GM12878 (cell line): ENCODE measurements at regions not wholly inside any gene's neighbourhood (a gene's known extent, or its start where the extent isn't known, plus 50 kb on each side); places are given as distances from the start of the nearest gene placed in this dataset.

Experiments
- ATAC-seq: fragments of 200-7000 bp; cut with Tn5 transposase; 3 replicates; pipeline ENCODE4 v1.9.1; 2020; ENCODE audit warnings: mild to moderate bottlenecking, moderate library complexity
- BruUV-seq: library from RNA; stranded (reverse); fragments of 400-500 nt; replicated peaks from 2 replicates; lab custom pipeline; 2021; lab: Mats Ljungman, UMichigan
- CTCF ChIA-PET: fragments of 300-600 bp; sonication (Branson Sonifier 250); formaldehyde crosslinking; extraction: SDS; loops from one replicate; lab custom pipeline; 2021; ENCODE audit warnings: inconsistent platforms; lab: Yijun Ruan, JAX
- POLR2A ChIA-PET: fragments of 350-600 bp; formaldehyde crosslinking; extraction: SDS; loops from one replicate; lab custom pipeline; 2021; ENCODE audit warnings: inconsistent platforms; lab: Charles Lee
- RAD21 ChIA-PET: fragments of 300-600 bp; sonication (Branson Sonifier 250); formaldehyde crosslinking; loops from one replicate; lab custom pipeline; 2023; ENCODE audit warnings: antibody characterized with exemption; ENCODE audit not compliant: unreplicated experiment; lab: Charles Lee
- SMC1A ChIA-PET: fragments of 300-600 bp; sonication (Branson Sonifier 250); formaldehyde crosslinking; loops from one replicate; lab custom pipeline; 2023; ENCODE audit not compliant: unreplicated experiment, uncharacterized antibody; lab: Charles Lee
- DNase-seq: peaks from one replicate; pipeline ENCODE4 v3.0.0-alpha.2; 2011; ENCODE audit warnings: low read depth, low spot score
- FAIRE-seq: peaks from 3 replicates; lab custom pipeline; 2011; peaks lifted over from hg19 to GRCh38; lab: Jason Lieb, UNC
- H2AFZ ChIP-seq: 2 replicates; pipeline ENCODE4 v1.6.0; 2011; ENCODE audit warnings: low read depth, low read length, control low read depth; ENCODE audit not compliant: control insufficient read depth
- H3K27ac ChIP-seq: 2 replicates; pipeline ENCODE4 v1.5.1; 2011; ENCODE audit warnings: control low read depth; ENCODE audit not compliant: control insufficient read depth, insufficient read depth
- H3K27me3 ChIP-seq, 2 experiments: replicated peaks in 1 of 2; 2 replicates each; pipeline versions ENCODE4 v1.6.0 to v1.6.1; 2011; ENCODE audit warnings: low read length in 1 of 2; ENCODE audit not compliant: control insufficient read depth in 2 of 2, insufficient read depth in 2 of 2
- H3K36me3 ChIP-seq, 2 experiments: 2 replicates each; pipeline ENCODE4 v1.5.1; 2011; ENCODE audit warnings: low read length in 1 of 2; ENCODE audit not compliant: control insufficient read depth in 2 of 2, insufficient read depth in 2 of 2
- H3K4me1 ChIP-seq: 2 replicates; pipeline ENCODE4 v1.6.1; 2011; ENCODE audit warnings: mild to moderate bottlenecking, low read length, moderate library complexity, mixed read lengths; ENCODE audit not compliant: control insufficient read depth, insufficient read depth
- H3K4me2 ChIP-seq: 2 replicates; pipeline ENCODE4 v1.6.0; 2011; ENCODE audit warnings: control low read depth; ENCODE audit not compliant: control insufficient read depth, insufficient read depth
- H3K4me3 ChIP-seq: fragments of 200-600 bp; sonication (generic); 2 replicates; pipeline ENCODE4 v1.5.1; 2016
- H3K79me2 ChIP-seq: 2 replicates; pipeline ENCODE4 v1.6.0; 2011; ENCODE audit warnings: low read length; ENCODE audit not compliant: control insufficient read depth, insufficient read depth
- H3K9ac ChIP-seq: 2 replicates; pipeline ENCODE4 v1.8.0; 2011; ENCODE audit warnings: low read length, control low read depth, mixed read lengths; ENCODE audit not compliant: control insufficient read depth, insufficient read depth
- H3K9me3 ChIP-seq: replicated peaks from 3 replicates; pipeline ENCODE4 v1.5.1; 2011; ENCODE audit warnings: mild to moderate bottlenecking, low read length; ENCODE audit not compliant: control insufficient read depth, insufficient read depth
- H4K20me1 ChIP-seq: 2 replicates; pipeline ENCODE4 v1.6.0; 2011; ENCODE audit not compliant: control insufficient read depth, insufficient read depth
- BHLHE40 ChIP-seq, 2 experiments: fragments of 450-650 bp in 1 of 2; IDR thresholded peaks; 2 replicates each; pipeline ENCODE4 v1.6.1; 2011 to 2017; ENCODE audit warnings: low read depth in 2 of 2, borderline replicate concordance in 1 of 2, improper control_type of control experiment in 1 of 2, low read length in 1 of 2, mild to moderate bottlenecking in 1 of 2
- CBFB ChIP-seq: IDR thresholded peaks from 2 replicates; pipeline ENCODE4 v1.6.1; 2016; ENCODE audit warnings: antibody characterized with exemption, low read depth
- DPF2 ChIP-seq: fragments of 450-650 bp; IDR thresholded peaks from 2 replicates; pipeline ENCODE4 v1.6.1; 2017; ENCODE audit warnings: mild to moderate bottlenecking
- NRF1 ChIP-seq: conservative IDR thresholded peaks from 2 replicates; pipeline ENCODE4 v1.6.1; 2011; ENCODE audit warnings: mild to moderate bottlenecking, low read depth, low read length, improper control_type of control experiment
- RAD21 ChIP-seq: IDR thresholded peaks from 2 replicates; pipeline ENCODE4 v1.6.1; 2011; ENCODE audit warnings: mild to moderate bottlenecking, low read depth, low read length, moderate library complexity; ENCODE audit not compliant: insufficient read depth
- RB1 ChIP-seq: fragments of 450-650 bp; formaldehyde crosslinking; IDR thresholded peaks from 2 replicates; pipeline ENCODE4 v1.6.1; 2017; ENCODE audit warnings: mild to moderate bottlenecking, borderline replicate concordance
- RBBP5 ChIP-seq: fragments of 200-600 bp; sonication (generic); conservative IDR thresholded peaks from 2 replicates; pipeline ENCODE4 v1.6.1; 2016
- ZNF207 ChIP-seq: fragments of 450-650 bp; IDR thresholded peaks from 2 replicates; pipeline ENCODE4 v1.6.1; 2014; ENCODE audit warnings: antibody characterized with exemption, mild to moderate bottlenecking, borderline replicate concordance
- WGBS: methylation state at CpG from one replicate; pipeline ENCODE4 v1.1.6; 2016; ENCODE audit warnings: low lambda C conversion rate; ENCODE audit not compliant: insufficient replicate concordance, insufficient coverage; ENCODE audit errors: missing lambda C conversion rate; 5-methylcytosine and 5-hydroxymethylcytosine counted together
- in situ Hi-C: fragments of 300-500 bp; cut with MboI; formaldehyde crosslinking; loops from 9 replicates; pipeline ENCODE4 v1.14.3; 2018; ENCODE audit warnings: mixed read lengths
- intact Hi-C: fragments of 100-400 bp; cut with micrococcal nuclease; formaldehyde crosslinking; loops from one replicate; pipeline ENCODE4 v1.14.2; 2022; ENCODE audit not compliant: unreplicated experiment
- TF ChIP-seq, protein P1 (sequence below): IDR thresholded peaks from 2 replicates; pipeline ENCODE4 v1.6.1; 2011; ENCODE audit warnings: mild to moderate bottlenecking, low read depth, low read length, moderate library complexity; ENCODE audit not compliant: insufficient replicate concordance

GRCh38 chr13:70616847-70617246 is 508.6 kb upstream of the KLHL1 start (continued):
- TF ChIP-seq BHLHE40 (IDR thresholded peaks at IDR 0.05; ENCODE audit: borderline replicate concordance in 1 of 2, low read depth in 2 of 2, low read length in 1 of 2), result no peak

DNA sequence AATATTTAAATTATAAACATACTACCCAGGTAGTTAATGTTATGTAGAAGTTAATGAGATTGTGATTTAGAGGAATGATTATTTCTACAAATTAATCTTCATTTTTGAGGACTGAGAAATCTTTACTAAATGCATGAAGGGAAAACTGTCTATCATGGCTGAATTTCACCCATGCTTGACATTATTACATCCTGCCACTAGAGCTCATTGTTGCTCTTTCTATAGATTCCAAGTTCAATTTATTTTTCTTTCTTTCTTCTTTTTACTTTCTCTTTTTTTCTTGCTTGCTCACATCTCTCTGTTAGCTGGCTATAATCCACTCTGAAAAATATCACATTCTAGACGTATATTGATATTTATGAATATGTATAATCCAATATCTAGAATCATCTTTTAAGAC is 505.0 kb upstream of the KLHL1 start:
- TF ChIP-seq RAD21 (0 out of 2 replicates have a peak, but pooled peaks have one; percentile 14), NRF1 (no peak)
- Histone ChIP-seq H3K36me3 (no peaks in the 10 kb centered on the region), H3K4me3 (no peak overlapping the region), H3K9ac (no peak overlapping the region), H2AFZ (no peak overlapping the region), H3K27me3 (no peaks in the 10 kb centered on the region), H3K79me2 (no peaks in the 10 kb centered on the region), H3K4me1 (no peaks in the 10 kb centered on the region), H4K20me1 (no peaks in the 10 kb centered on the region), H3K9me3 (no peaks in the 10 kb centered on the region), H3K27ac (no peak overlapping the region), H3K4me2 (no peak overlapping the region)
- ChIA-PET SMC1A (interaction anchor here (1.0 kb wide), 1 partner anchor 12 kb away, joined by 3 read pairs; no protein-coding TSS in a partner anchor), CTCF (no interaction called here), POLR2A (no interaction called here), RAD21 (no interaction called here)
- ATAC-seq, result no peak
- no peak for DNase-seq
- in situ Hi-C loops (no loop called here), intact Hi-C loops (no loop called here)
- BruUV-seq, result no TSS peak
- FAIRE-seq, result no peak
- WGBS, result 0% methylated on average over 1 of the region's 1 CpG

GRCh38 chr13:70612881-70613280 is 504.6 kb upstream of the KLHL1 start:
- FAIRE-seq (no peak), DNase-seq (no peak), ATAC-seq (no peak)
- RAD21 ChIA-PET, result no interaction called here
- Histone ChIP-seq H3K4me2 (no peak overlapping the region), H4K20me1 (no peaks in the 10 kb centered on the region), H3K36me3 (no peaks in the 10 kb centered on the region), H3K79me2 (no peaks in the 10 kb centered on the region), H3K9ac (no peak overlapping the region), H3K27ac (no peak overlapping the region), H3K9me3 (no peaks in the 10 kb centered on the region), H3K4me1 (no peaks in the 10 kb centered on the region), H3K4me3 (no peak overlapping the region), H3K27me3 (no peaks in the 10 kb centered on the region), H2AFZ (no peak overlapping the region)
- intact Hi-C loops, result no loop called here
- POLR2A ChIA-PET, result no interaction called here
- no TSS peak for BruUV-seq
- no peak for TF ChIP-seq RB1
- no peak for TF ChIP-seq RBBP5
- no peak for TF ChIP-seq CBFB
- TF ChIP-seq, protein P1, sequence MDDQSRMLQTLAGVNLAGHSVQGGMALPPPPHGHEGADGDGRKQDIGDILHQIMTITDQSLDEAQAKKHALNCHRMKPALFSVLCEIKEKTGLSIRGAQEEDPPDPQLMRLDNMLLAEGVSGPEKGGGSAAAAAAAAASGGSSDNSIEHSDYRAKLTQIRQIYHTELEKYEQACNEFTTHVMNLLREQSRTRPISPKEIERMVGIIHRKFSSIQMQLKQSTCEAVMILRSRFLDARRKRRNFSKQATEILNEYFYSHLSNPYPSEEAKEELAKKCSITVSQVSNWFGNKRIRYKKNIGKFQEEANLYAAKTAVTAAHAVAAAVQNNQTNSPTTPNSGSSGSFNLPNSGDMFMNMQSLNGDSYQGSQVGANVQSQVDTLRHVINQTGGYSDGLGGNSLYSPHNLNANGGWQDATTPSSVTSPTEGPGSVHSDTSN, result no peak
- TF ChIP-seq ZNF207, result no peak
- no peak for TF ChIP-seq DPF2
- CTCF ChIA-PET, result no interaction called here
- in situ Hi-C loops, result no loop called here
- 47% methylated on average over 2 of the region's 2 CpGs for WGBS
- SMC1A ChIA-PET, result interaction anchor here (1.0 kb wide), 1 partner anchor 12 kb away, joined by 3 read pairs; no protein-coding TSS in a partner anchor
